ENCODE measurements at regions not wholly inside any gene's neighbourhood (a gene's known extent, or its start where the extent isn't known, plus 50 kb on each side); places are given as distances from the start of the nearest gene placed in this dataset.

GRCh38 chr10:43921881-43922280, 273.2 kb upstream of the ZNF32 start:
- no peak for TF ChIP-seq CTCF (IDR thresholded peaks at IDR 0.05; ENCODE audit: low read depth, low read length)
- no peak for TF ChIP-seq EZH2phosphoT487 (IDR thresholded peaks at IDR 0.05; ENCODE audit: low read depth)
